ENCODE measurements at regions not wholly inside any gene's neighbourhood (a gene's known extent, or its start where the extent isn't known, plus 50 kb on each side); places are given as distances from the start of the nearest gene placed in this dataset.

DNA sequence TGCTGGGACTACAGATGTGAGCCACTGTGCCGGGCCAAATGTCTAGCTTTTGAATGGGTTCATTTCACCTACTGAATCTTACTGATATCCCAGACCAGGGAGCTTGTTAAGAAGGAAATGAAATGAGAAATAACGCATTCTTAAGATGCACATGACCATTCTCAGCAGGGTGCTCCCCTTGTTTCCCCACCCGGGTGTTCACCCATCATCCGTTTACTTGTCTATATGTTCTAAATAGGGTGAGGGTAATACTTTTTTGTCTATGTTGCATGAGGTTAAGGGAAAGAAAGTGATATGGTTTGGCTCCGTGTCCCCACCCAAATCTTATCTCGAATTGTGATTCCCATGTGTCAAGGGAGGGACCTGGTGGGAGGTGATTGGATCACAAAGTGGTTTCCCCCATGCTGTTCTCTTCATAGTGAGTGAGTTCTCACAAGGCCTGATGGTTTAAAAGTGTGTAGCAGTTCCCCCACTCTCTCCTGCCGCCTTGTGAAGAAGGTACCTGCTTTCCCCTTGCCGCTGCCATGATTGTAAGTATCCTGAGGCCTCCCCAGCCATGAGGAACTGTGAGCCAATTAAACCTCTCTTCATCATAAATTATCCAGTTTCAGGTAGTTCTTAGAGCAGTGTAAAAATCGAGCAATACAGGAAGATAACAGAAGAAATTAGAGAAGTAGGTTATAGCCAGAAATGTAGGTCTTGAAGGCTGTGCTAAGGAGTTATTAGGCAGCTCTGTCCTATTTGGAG is 129.1 kb downstream of the DDX1 start:
- Histone ChIP-seq H3K79me2 (ENCODE audit: control insufficient read depth, insufficient read depth, low read length, unreplicated experiment) (no peaks in the 10 kb centered on the region), H3K27me3 (ENCODE audit: insufficient read depth, low read length) (peaks cover 3% of the 10 kb centered on the region), H3K36me3 (ENCODE audit: insufficient read depth, low read length) (no peaks in the 10 kb centered on the region), H3K4me3 (ENCODE audit: low read depth, low read length) (no peak overlapping the region), H3K4me1 (ENCODE audit: control insufficient read depth, insufficient read depth, low read length, unreplicated experiment) (no peaks in the 10 kb centered on the region), H3K27ac (ENCODE audit: low read depth, low read length) (no peak overlapping the region), H2AFZ (ENCODE audit: low read length, unreplicated experiment) (no peak overlapping the region)

GRCh38 chr2:15721411-15722067 is 129.9 kb downstream of the DDX1 start:
- Histone ChIP-seq H3K4me3 (ENCODE audit: low read depth, low read length) (no peak overlapping the region), H3K4me1 (ENCODE audit: control insufficient read depth, insufficient read depth, low read length, unreplicated experiment) (no peaks in the 10 kb centered on the region), H3K36me3 (ENCODE audit: insufficient read depth, low read length) (no peaks in the 10 kb centered on the region), H3K27me3 (ENCODE audit: insufficient read depth, low read length) (peaks cover 3% of the 10 kb centered on the region), H3K27ac (ENCODE audit: low read depth, low read length) (no peak overlapping the region), H2AFZ (ENCODE audit: low read length, unreplicated experiment) (no peak overlapping the region), H3K79me2 (ENCODE audit: control insufficient read depth, insufficient read depth, low read length, unreplicated experiment) (no peaks in the 10 kb centered on the region)

GRCh38 chr2:15722980-15723379 is 131.3 kb downstream of the DDX1 start:
- H3K27me3 ChIP-seq (ENCODE audit: insufficient read depth, low read length) = peaks cover 4% of the 10 kb centered on the region
- H3K4me1 ChIP-seq (ENCODE audit: control insufficient read depth, insufficient read depth, low read length, unreplicated experiment) = no peaks in the 10 kb centered on the region
- H3K36me3 ChIP-seq (ENCODE audit: insufficient read depth, low read length) = no peaks in the 10 kb centered on the region
- H3K27ac ChIP-seq (ENCODE audit: low read depth, low read length) = no peak overlapping the region
- no peak overlapping the region for H2AFZ ChIP-seq (ENCODE audit: low read length, unreplicated experiment)
- no peaks in the 10 kb centered on the region for H3K79me2 ChIP-seq (ENCODE audit: control insufficient read depth, insufficient read depth, low read length, unreplicated experiment)
- no peak overlapping the region for H3K4me3 ChIP-seq (ENCODE audit: low read depth, low read length)

DNA sequence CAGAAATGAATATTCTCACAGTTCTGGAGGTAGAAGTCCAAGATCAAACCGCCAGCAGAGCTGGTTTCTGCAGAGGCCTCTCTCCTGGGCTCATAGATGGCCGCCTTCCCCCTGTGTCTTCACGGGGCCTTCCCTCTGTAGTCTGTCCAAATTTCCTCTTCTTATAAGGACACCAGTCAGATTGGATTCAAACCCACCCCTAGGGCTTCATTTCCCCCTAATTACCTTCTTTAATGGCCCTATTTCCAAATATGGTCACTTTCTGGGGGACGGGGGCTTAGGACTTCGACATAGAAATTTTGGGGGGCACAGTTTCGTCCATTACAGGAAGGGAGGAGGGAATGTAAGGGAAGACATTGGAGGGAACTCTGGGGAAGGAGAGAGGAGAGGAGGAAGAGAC is 132.6 kb downstream of the DDX1 start:
- no peaks in the 10 kb centered on the region for H3K79me2 ChIP-seq (ENCODE audit: control insufficient read depth, insufficient read depth, low read length, unreplicated experiment)
- H3K4me1 ChIP-seq (ENCODE audit: control insufficient read depth, insufficient read depth, low read length, unreplicated experiment) = no peaks in the 10 kb centered on the region
- no peak overlapping the region for H3K27ac ChIP-seq (ENCODE audit: low read depth, low read length)
- H3K27me3 ChIP-seq (ENCODE audit: insufficient read depth, low read length) = peaks cover 13% of the 10 kb centered on the region
- H3K36me3 ChIP-seq (ENCODE audit: insufficient read depth, low read length) = no peaks in the 10 kb centered on the region
- no peak overlapping the region for H3K4me3 ChIP-seq (ENCODE audit: low read depth, low read length)
- no peak overlapping the region for H2AFZ ChIP-seq (ENCODE audit: low read length, unreplicated experiment)

DNA sequence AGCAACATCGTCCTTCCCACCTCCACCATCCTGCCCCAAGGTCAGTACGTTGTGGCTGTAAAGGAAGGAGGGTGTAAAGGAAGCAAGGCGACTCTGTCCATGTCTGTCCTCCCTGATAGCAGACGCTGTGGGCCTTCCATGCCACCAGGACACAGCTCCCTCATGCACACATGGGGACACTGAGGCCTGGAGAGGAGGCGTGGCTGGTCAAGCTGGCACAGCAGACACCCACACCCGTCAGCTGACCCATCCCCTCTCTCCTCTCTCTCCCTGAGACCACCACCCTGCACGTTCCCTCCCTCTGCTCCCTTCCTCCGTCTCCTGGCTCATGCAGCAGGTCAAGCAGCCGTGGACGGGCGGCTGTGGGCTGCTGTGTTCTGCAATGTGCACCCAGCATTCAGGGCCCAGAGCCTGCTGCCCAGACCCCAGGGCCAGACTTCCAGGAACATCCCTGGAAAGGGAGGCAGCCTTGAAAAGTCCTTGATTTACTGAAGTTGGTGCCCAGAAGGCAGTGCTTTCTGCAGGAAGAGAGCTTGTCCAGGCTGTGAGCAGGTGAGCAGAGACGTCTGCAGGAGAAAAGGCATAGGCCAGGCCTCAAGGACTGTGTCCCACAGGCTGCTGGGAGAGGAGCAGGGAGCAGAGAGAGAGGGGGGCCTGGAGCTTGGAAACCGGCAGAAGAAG is 133.6 kb downstream of the DDX1 start:
- Histone ChIP-seq H2AFZ (ENCODE audit: low read length, unreplicated experiment) (no peak overlapping the region), H3K4me1 (ENCODE audit: control insufficient read depth, insufficient read depth, low read length, unreplicated experiment) (peaks cover 3% of the 10 kb centered on the region), H3K27me3 (ENCODE audit: insufficient read depth, low read length) (peaks cover 10% of the 10 kb centered on the region; the same call in 1 of the 2 replicates), H3K36me3 (ENCODE audit: insufficient read depth, low read length) (no peaks in the 10 kb centered on the region), H3K27ac (ENCODE audit: low read depth, low read length) (no peak overlapping the region), H3K4me3 (ENCODE audit: low read depth, low read length) (no peak overlapping the region), H3K79me2 (ENCODE audit: control insufficient read depth, insufficient read depth, low read length, unreplicated experiment) (no peaks in the 10 kb centered on the region)

DNA sequence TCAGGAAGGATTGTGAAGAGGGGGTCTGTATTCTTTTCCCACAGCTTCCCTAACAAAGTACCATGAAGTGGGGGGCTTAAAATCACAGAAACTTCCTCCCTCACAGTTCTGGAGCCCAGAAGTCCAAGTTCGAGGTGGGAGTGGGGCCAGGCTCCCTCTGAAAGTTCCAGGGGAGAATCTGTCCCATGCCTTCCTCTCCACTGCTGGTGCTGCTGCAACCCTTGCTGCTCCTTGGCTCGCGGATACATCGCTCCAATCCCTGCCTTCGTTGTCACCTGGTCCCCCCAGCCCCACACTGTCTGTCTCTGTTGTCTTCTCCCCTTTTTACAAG is 134.1 kb downstream of the DDX1 start:
- Histone ChIP-seq H3K27me3 (ENCODE audit: insufficient read depth, low read length) (peaks cover 10% of the 10 kb centered on the region; the same call in 1 of the 2 replicates), H2AFZ (ENCODE audit: low read length, unreplicated experiment) (no peak overlapping the region), H3K4me3 (ENCODE audit: low read depth, low read length) (no peak overlapping the region), H3K79me2 (ENCODE audit: control insufficient read depth, insufficient read depth, low read length, unreplicated experiment) (no peaks in the 10 kb centered on the region), H3K36me3 (ENCODE audit: insufficient read depth, low read length) (no peaks in the 10 kb centered on the region), H3K27ac (ENCODE audit: low read depth, low read length) (no peak overlapping the region), H3K4me1 (ENCODE audit: control insufficient read depth, insufficient read depth, low read length, unreplicated experiment) (peaks cover 7% of the 10 kb centered on the region)

DNA sequence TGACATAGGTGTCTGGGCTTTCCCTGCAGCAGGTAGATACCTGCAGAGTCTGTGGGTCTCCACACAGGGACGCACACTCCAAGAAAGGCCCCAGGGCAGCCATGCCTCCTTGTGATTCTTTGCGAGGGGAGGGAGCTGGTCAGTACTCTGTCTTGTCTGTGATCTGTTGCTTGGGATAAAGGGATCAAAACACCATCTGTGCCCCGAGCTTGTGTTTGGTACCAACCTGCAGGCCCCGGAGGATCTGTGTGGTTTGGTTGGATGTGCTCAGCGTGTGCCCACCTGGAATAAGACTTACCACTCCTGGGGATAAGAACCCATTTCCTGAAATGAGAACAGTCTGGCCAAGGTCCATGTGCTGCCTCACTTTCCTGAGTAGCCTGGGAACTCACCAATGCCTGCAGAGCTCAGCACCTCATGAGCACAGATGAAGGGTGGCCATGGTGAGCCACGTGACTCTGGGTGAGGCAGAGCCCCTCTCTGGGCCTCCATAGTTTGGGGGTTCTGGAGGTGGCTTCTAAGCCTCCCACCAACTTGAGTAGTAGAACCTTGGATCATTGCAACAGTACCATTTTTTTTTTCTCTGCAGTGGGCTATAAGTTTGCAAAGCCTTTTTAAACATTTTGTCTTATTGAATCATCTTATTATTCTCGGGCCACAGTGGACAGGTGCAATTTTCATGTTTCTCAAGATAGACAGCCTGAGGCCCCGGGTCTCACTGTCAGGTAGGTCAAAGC is 134.8 kb downstream of the DDX1 start:
- H3K4me1 ChIP-seq (ENCODE audit: control insufficient read depth, insufficient read depth, low read length, unreplicated experiment) = peaks cover 11% of the 10 kb centered on the region
- no peak overlapping the region for H3K4me3 ChIP-seq (ENCODE audit: low read depth, low read length)
- H3K27me3 ChIP-seq (ENCODE audit: insufficient read depth, low read length) = peaks cover 10% of the 10 kb centered on the region; the same call in 1 of the 2 replicates
- H2AFZ ChIP-seq (ENCODE audit: low read length, unreplicated experiment) = no peak overlapping the region
- no peaks in the 10 kb centered on the region for H3K79me2 ChIP-seq (ENCODE audit: control insufficient read depth, insufficient read depth, low read length, unreplicated experiment)
- no peak overlapping the region for H3K27ac ChIP-seq (ENCODE audit: low read depth, low read length)
- no peaks in the 10 kb centered on the region for H3K36me3 ChIP-seq (ENCODE audit: insufficient read depth, low read length)

DNA sequence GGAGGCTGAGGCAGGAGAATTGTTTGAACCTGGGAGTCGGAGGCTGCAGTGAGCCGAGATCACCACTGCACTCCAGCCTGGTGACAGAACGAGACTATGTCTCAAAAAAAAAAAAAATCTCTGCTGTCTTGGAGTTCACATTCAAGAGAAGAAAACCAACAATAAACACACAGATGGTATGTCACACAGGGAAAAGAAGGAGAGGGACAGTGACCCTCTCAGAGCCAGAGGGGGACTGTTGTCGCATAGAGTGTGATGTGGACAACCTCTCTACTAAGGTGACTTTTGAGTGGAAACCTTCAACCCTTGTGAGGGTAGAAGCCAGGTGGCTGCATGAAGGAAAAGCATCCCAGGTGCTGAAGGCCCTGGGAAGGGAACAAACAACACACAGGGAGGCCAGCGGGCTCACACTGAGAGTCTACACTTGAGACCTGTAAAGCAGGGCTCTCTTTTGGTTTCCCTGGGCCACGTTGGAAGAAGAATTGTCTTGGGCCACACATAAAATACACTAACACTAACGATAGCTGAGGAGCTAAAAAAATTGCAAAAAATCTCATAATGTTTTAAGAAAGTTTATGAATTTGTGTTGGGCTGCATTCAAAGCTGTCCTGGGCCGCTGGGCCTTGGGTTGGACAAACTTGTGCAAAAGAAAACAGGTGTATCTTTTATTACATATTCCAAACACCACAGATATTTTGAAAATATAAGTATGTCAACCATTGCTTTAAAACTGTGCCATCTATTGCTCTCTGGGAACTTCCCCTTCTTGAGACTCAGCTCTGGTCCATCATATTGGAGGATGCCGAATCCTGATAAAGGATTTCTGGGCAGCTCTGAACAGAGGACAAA is 136.0 kb downstream of the DDX1 start:
- Histone ChIP-seq H3K36me3 (ENCODE audit: insufficient read depth, low read length) (no peaks in the 10 kb centered on the region), H3K4me1 (ENCODE audit: control insufficient read depth, insufficient read depth, low read length, unreplicated experiment) (peaks cover 14% of the 10 kb centered on the region), H2AFZ (ENCODE audit: low read length, unreplicated experiment) (no peak overlapping the region), H3K79me2 (ENCODE audit: control insufficient read depth, insufficient read depth, low read length, unreplicated experiment) (no peaks in the 10 kb centered on the region), H3K27ac (ENCODE audit: low read depth, low read length) (no peak overlapping the region), H3K4me3 (ENCODE audit: low read depth, low read length) (no peak overlapping the region), H3K27me3 (ENCODE audit: insufficient read depth, low read length) (peaks cover 20% of the 10 kb centered on the region)

DNA sequence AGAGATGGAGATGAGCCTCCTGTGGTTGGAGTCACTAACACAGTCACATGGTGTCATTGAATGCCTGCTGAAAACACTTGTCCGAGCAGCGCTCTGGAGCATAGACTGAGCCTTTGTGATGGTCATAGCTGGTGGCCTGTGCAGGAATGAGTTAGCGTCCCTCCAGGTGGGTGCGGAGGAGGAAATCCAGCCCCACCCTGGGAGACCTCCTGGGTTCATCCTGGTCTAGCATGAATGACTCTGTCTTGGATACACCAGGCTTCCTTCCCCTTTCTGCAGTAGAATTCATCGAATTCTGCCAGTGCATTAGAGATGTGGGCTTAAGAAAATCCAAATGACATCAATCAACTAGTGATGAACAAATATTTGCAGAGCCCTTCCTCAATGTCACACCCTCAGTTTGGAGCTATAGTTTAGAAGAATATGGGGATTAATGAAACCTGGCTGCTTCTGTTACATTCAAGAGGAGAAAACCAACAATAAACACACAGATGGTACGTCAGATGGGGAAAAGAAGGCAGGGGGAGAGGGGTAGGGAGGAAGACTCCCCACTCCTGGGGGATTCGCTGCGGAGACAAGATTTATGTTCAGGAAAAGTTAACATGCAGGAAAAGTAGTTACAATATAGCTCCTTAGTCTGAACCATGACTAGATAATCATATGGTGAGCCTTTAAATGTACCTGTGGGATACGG is 136.7 kb downstream of the DDX1 start:
- no peak overlapping the region for H3K27ac ChIP-seq (ENCODE audit: low read depth, low read length)
- peaks cover 16% of the 10 kb centered on the region for H3K4me1 ChIP-seq (ENCODE audit: control insufficient read depth, insufficient read depth, low read length, unreplicated experiment)
- no peak overlapping the region for H2AFZ ChIP-seq (ENCODE audit: low read length, unreplicated experiment)
- H3K27me3 ChIP-seq (ENCODE audit: insufficient read depth, low read length) = peaks cover 23% of the 10 kb centered on the region
- no peak overlapping the region for H3K4me3 ChIP-seq (ENCODE audit: low read depth, low read length)
- no peaks in the 10 kb centered on the region for H3K79me2 ChIP-seq (ENCODE audit: control insufficient read depth, insufficient read depth, low read length, unreplicated experiment)
- no peaks in the 10 kb centered on the region for H3K36me3 ChIP-seq (ENCODE audit: insufficient read depth, low read length)

Data from ACC112 (cell line).